RPMI8226 (cell line): ENCODE measurements at regions not wholly inside any gene's neighbourhood (a gene's known extent, or its start where the extent isn't known, plus 50 kb on each side); places are given as distances from the start of the nearest gene placed in this dataset.

ENCODE experiments used
- DNase-seq: peaks from one replicate; pipeline ENCODE4 v3.0.0-alpha.2; 2015

GRCh38 chr3:87175732-87176131 is 51.4 kb upstream of the CHMP2B start:
- DNase-seq, result no peak

DNA sequence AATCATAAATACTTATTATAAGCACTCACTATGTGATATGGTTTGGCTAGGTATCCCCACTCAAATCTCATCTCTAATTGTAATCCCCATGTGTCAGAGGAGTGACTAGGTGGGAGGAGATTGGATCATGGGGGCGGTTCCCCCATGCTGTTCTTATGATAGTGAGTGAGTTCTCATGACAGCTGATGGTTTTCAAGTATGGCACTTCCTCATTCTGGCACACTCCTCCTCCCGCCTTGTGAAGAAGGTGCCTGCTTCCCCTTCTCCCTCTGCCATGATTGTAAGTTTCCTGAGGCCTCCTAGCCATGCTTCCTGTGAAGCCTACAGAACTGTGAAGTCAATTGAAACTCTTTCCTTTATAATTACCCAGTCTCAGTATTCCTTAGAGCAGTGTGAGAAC is 53.3 kb upstream of the CHMP2B start:
- DNase-seq, result no peak

DNA sequence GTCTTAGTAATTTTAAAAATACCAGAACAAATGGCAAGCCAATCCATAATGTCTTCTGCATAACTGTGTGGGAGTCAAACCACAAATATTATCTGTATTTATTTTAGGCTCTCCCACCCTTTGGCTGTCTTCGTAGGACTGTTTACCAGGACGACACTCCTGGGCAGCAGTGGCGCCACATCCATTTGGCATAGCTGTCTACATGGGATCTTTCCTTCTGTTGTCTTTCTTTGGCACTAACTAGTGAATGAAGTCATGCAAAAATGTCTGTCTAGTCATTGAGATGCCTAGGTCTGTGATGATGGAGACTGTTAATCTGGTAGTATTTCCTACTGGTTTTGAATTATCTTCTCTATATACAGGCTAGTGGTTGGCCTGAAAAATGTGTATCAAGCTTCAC is 54.0 kb upstream of the CHMP2B start:
- DNase-seq, result no peak

DNA sequence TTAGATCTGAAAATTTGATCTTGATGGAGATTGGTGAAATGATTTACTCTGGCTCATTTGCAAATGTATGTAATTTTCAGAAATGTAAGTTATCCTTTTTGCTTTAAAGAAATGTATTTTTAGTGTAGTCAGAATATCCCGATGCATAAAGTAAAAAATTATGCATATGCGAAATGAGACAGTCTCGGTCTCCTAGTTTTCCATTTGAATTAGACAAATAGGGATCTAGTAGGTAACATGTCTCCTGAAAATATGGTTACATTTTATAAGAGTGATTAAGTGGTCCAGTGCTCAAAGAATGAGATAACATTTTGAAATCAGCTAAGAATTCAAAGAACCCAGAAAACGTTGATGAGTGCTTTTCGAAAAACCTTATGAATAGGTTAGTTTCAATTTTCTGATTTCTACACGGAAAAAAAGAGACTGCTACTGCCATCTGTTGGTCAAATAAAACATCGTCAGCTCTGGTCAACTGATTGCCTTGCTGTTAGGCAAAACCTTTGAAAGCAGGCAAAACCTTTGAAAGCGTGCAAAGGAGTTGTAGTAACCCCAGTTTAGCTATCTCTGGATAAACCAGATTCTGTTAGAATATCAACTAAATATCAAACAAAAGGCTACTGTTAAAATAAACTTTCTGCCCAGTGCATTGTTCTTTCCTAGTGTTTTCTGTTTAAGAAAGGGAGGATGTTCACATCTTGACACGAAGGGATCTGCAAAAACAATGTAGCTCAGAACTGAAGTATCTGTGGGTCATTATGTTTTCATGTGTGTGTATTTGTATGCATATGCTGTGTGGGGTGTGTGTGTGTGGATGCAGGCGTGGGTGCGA is 59.3 kb upstream of the CHMP2B start:
- DNase-seq, result peak; percentile 67

- DNase-seq, result no peak
Observed at GRCh38 chr3:87164245-87164644, 62.9 kb upstream of the CHMP2B start.

- no peak for DNase-seq
Observed at GRCh38 chr3:87161851-87162250, 65.3 kb upstream of the CHMP2B start.

GRCh38 chr3:87161417-87161816 is 65.7 kb upstream of the CHMP2B start:
- DNase-seq, result no peak

- DNase-seq, result no peak
Observed at GRCh38 chr3:87161013-87161412, 66.1 kb upstream of the CHMP2B start.

GRCh38 chr3:87158823-87159222 is 68.3 kb upstream of the CHMP2B start:
- no peak for DNase-seq

- DNase-seq, result no peak
Observed at GRCh38 chr3:87148020-87148419, 79.1 kb upstream of the CHMP2B start.

DNA sequence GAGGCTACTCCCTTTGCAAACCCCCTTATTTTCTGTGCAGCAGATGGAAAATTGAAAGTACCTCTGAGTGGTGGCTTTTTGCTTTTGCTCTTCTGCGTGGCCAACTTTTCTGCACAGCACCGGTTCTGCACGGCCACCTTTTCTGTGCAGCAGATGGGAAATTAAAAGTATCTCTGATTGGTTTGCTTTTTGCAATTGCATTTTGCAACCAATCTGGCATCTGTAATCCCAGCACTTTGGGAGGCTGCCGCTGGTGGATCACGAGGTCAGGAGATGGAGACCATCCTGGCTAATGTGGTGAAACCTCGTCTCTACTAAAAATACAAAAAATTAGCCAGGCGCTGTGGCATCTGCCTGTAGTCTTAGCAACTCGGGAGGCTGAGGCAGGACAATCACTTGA is 79.5 kb upstream of the CHMP2B start:
- no peak for DNase-seq

- DNase-seq, result peak; percentile 22
Observed at GRCh38 chr3:87145553-87145952, 81.6 kb upstream of the CHMP2B start.

- no peak for DNase-seq
Observed at GRCh38 chr3:87136066-87136596, 91.0 kb upstream of the CHMP2B start.

DNA sequence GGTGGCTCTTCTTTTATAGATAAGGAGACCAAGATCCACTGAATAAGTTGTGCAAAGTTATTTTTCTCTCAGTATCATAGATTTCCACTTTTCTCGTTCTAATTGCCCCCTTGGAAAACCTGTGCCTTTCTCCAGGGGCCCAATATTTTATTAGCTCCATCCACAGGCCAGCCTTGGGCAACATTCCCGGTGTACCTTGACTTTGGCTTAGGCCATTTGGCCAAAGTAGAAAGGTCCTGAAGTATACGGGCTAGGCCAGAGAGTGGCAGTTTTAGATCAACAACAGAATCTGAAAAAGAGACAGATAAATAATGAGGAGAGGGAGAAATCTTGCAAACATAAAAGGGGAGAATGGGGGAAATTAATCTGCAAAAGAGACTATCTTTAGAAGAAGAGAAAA is 91.7 kb upstream of the CHMP2B start:
- no peak for DNase-seq

DNA sequence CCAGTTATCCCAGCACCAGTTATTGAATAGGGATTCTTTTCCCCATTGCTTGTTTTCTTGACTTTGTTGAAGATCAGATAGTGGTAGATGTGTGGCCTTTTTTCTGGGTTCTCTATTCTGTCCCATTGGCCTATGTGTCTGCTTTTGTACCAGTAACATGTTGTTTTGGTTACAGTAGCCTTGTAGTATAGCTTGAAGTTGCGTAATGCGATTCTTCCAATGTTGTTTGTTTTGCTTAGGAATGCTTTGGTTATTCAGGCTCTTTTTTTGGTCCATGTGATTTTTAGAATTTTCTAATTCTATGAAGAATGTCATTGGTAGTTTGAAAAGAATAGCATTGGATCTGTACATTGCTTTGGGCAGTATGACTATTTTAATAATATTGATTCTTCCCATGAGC is 94.3 kb upstream of the CHMP2B start:
- no peak for DNase-seq

DNA sequence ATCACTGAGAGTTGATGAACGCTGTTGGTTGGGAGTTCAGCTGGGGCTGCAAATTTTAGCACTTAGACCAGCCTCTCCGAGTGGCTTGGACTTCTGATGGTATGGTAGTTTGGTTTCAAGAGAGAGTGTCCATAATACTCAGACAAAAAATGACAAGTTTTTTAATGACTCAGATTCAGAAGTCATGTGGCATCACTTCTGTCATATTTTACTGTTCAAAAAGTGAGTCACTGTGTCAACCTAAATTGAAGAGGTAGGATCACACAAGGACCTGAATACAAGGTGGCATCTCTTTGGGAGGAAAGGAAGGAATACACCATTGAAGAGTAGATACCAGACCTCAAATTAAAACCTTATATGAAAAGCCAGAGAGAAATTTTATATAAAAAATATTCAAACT is 99.1 kb upstream of the CHMP2B start:
- DNase-seq, result no peak

- DNase-seq, result no peak
Observed at GRCh38 chr3:87127281-87127680, 99.8 kb upstream of the CHMP2B start.

DNA sequence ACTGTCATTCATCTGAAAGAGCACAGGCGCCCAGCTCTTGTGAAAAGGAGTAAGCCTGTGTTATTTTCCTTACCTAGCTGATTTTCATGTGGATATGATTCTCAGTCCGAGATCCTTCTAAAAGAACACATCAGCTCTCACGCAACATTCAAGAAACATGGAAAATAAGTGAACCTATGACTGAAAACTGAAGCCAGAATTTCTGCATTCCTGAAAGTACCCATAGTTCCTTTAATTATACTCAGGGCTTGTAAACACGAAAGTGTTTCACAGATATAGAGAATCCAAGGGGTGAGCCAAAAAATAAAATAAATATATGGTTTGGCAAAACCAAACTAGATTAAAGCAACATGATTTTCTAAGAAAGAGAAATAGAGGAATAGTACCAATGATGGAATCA is 100.8 kb upstream of the CHMP2B start:
- no peak for DNase-seq

DNA sequence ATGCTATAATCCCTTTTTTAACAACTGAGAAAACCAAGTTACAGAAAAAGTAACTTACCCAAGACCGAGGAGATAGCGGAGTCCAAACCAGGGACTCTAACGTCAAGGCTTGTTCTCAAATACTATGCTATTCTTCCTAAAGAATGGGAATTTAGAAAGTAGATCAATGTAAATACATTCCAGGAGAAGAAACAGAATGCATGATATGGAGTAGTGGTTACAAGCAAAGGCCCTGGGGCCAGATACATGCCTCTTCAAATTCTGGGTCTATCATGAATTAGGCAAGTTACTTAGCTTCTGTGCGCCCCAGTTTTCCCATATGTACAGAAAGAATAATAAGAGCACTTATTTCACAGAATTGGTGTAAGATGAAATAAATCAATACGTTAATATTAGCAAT is 102.0 kb upstream of the CHMP2B start:
- DNase-seq, result no peak

DNA sequence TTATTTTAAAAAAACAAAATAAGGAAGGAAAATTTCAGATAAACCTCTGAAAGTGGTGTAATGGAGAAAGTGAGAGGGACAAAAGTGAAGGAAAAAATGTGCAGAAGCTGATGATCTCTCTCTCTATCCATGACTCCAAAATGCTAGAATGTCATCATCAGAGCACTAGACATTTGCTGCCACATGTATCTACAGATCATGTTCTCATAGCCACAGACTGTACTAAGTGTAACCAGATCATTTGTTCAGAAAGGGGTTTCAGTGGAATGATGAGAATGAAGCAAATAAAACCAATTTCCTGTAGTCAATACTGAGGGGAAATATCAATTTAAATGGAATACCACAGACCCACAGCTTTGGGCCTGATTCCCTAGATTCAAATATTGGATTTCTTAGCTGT is 104.3 kb upstream of the CHMP2B start:
- DNase-seq, result no peak

- no peak for DNase-seq
Observed at GRCh38 chr3:87121856-87122255, 105.3 kb upstream of the CHMP2B start.

GRCh38 chr3:87120881-87121280 is 106.2 kb upstream of the CHMP2B start:
- no peak for DNase-seq

- DNase-seq, result no peak
Observed at GRCh38 chr3:87120236-87120635, 106.9 kb upstream of the CHMP2B start.

DNA sequence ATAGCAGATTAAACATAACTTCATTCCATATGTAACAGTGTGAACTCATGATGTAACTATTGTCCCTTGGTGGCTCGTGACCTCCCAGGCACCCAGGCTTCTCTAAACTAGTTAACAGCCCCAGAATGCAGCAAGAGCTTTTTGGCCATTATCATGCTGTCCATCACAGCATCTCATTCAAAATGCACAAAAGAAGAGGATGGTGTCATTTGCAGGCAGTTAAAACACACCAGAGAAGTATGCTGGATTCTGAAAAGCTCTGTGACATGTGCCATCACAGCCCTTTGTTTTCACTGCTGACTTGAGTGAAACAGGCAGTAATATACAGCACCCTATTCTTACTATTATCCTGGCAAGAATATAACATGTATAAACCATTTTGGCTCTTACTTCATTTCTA is 117.6 kb upstream of the CHMP2B start:
- no peak for DNase-seq
